Esophagus muscularis mucosa (tissue), 3 donors: ENCODE measurements at regions not wholly inside any gene's neighbourhood (a gene's known extent, or its start where the extent isn't known, plus 50 kb on each side); places are given as distances from the start of the nearest gene placed in this dataset.

ENCODE experiments used
- EP300 ChIP-seq: sonication (generic); formaldehyde crosslinking; IDR thresholded peaks from one replicate; pipeline ENCODE4 v1.6.1; 2017; ENCODE audit warnings: antibody characterized with exemption
- POLR2AphosphoS5 ChIP-seq, 2 donors: sonication (generic); formaldehyde crosslinking; IDR thresholded peaks; one replicate each; pipeline ENCODE4 v1.6.1; 2017; ENCODE audit warnings: antibody characterized with exemption in 2 of 2

- no peak for TF ChIP-seq EP300
- no peak for TF ChIP-seq POLR2AphosphoS5 (IDR thresholded peaks at IDR 0.05)
These were observed 85.3 kb upstream of the KCNA1 start for GRCh38 chr12:4824380-4824779.
